ENCODE measurements at regions not wholly inside any gene's neighbourhood (a gene's known extent, or its start where the extent isn't known, plus 50 kb on each side); places are given as distances from the start of the nearest gene placed in this dataset.

GRCh38 chr16:65657071-65657494 lies 535.2 kb upstream of the CDH11 start:
- no peak for TF ChIP-seq ZBTB7A (IDR thresholded peaks at IDR 0.05; ENCODE audit: low read depth)
- no peak for TF ChIP-seq FOXM1 (IDR thresholded peaks at IDR 0.05; ENCODE audit: borderline replicate concordance, low read depth)
- no peak for TF ChIP-seq MAX (IDR thresholded peaks at IDR 0.05)

Measured in Ishikawa (cell line).